ENCODE measurements at regions not wholly inside any gene's neighbourhood (a gene's known extent, or its start where the extent isn't known, plus 50 kb on each side); places are given as distances from the start of the nearest gene placed in this dataset.

GRCh38 chr5:96247708-96248107, 185.3 kb downstream of the PCSK1 start:
- H3K4me3 ChIP-seq (ENCODE audit: low read length) = no peak overlapping the region
- no peaks in the 10 kb centered on the region for H3K27me3 ChIP-seq (ENCODE audit: control insufficient read depth, insufficient read depth, low read length)
- no peak overlapping the region for H3K27ac ChIP-seq (ENCODE audit: low read length)
- no peaks in the 10 kb centered on the region for H3K36me3 ChIP-seq (ENCODE audit: control insufficient read depth, insufficient read depth, low read length)
- no peaks in the 10 kb centered on the region for H3K9me3 ChIP-seq (ENCODE audit: control insufficient read depth, low read depth, low read length)
- WGBS (ENCODE audit: insufficient coverage, low lambda C conversion rate) = no CpG with 5 or more reads among the region's 2 CpGs
- peaks cover 5% of the 10 kb centered on the region for H3K4me1 ChIP-seq (ENCODE audit: control insufficient read depth, insufficient read depth, low read length)
- DNase-seq = no peak

DNA sequence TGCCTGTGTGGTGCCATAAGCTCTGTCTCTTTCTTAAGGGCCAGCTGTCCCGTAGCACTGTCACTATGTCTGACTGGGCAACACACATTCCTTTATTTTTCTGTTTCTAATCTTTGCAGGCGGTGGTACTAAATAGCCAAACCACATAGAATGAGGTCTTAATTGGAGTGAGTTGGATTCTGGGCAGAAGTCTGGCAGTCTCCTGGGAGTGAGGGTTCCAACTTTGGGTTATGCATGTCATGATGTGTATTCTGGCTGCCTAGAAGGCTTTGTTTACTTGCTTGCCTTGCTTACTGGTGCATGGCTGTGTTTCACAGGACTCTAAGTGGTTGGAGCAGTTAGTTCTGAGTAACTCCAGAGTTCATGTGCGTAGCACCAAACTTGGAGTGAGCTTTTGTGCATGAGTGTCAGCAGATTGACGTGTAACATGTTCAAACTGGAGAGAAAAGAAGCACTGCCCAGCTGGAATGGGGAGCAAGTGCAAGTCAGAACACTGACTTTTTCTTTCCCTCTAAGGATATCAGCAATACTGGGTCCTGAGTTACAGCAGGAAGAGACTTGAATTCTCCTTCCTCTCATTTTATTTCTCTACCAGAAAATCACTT, 185.8 kb downstream of the PCSK1 start:
- no peak overlapping the region for H3K27ac ChIP-seq (ENCODE audit: low read length)

GRCh38 chr5:96245140-96246091, 187.6 kb downstream of the PCSK1 start:
- DNase-seq = peak in 1 of 2 donors; percentile 39
- Histone ChIP-seq H3K36me3 (ENCODE audit: control insufficient read depth, insufficient read depth, low read length) (no peaks in the 10 kb centered on the region), H3K4me1 (ENCODE audit: control insufficient read depth, insufficient read depth, low read length) (peaks cover 5% of the 10 kb centered on the region), H3K27me3 (ENCODE audit: control insufficient read depth, insufficient read depth, low read length) (no peaks in the 10 kb centered on the region), H3K27ac (ENCODE audit: low read length) (no peak overlapping the region), H3K4me3 (ENCODE audit: low read length) (no peak overlapping the region), H3K9me3 (ENCODE audit: control insufficient read depth, low read depth, low read length) (no peaks in the 10 kb centered on the region)
- WGBS (ENCODE audit: insufficient coverage, low lambda C conversion rate) = no CpG with 5 or more reads among the region's 4 CpGs

More for the DNA sequence above, 185.8 kb downstream of the PCSK1 start:
- Histone ChIP-seq H3K4me1 (ENCODE audit: control insufficient read depth, insufficient read depth, low read length) (peaks cover 5% of the 10 kb centered on the region), H3K9me3 (ENCODE audit: control insufficient read depth, low read depth, low read length) (no peaks in the 10 kb centered on the region), H3K36me3 (ENCODE audit: control insufficient read depth, insufficient read depth, low read length) (no peaks in the 10 kb centered on the region), H3K4me3 (ENCODE audit: low read length) (no peak overlapping the region), H3K27me3 (ENCODE audit: control insufficient read depth, insufficient read depth, low read length) (no peaks in the 10 kb centered on the region)
- WGBS (ENCODE audit: insufficient coverage, low lambda C conversion rate) = 100% methylated on average over 1 of the region's 4 CpGs
- DNase-seq = no peak

DNA sequence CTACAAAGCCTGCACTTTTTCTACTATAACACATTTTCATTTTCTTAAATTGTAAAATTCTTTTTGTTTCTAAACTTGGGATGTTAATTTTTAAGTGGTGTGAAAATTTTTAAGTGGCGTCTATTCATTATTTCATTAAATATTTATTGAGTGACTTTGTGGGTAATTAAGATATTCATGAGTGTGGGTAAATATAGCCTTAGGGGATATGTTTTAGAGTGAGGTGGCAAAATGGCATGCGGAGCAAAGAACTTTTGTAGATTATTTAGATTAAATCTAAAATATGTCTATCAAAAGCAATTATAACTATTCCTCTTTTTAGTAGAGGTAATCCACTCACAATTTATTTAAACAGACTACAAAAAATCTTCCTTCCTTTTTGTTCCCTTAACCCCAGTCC, 188.4 kb downstream of the PCSK1 start:
- H3K4me1 ChIP-seq (ENCODE audit: control insufficient read depth, insufficient read depth, low read length) = peaks cover 5% of the 10 kb centered on the region
- DNase-seq = no peak
- no peak overlapping the region for H3K4me3 ChIP-seq (ENCODE audit: low read length)
- no peaks in the 10 kb centered on the region for H3K27me3 ChIP-seq (ENCODE audit: control insufficient read depth, insufficient read depth, low read length)
- H3K27ac ChIP-seq (ENCODE audit: low read length) = no peak overlapping the region
- 100% methylated on average over 1 of the region's 2 CpGs for WGBS (ENCODE audit: insufficient coverage, low lambda C conversion rate)
- H3K9me3 ChIP-seq (ENCODE audit: control insufficient read depth, low read depth, low read length) = no peaks in the 10 kb centered on the region
- no peaks in the 10 kb centered on the region for H3K36me3 ChIP-seq (ENCODE audit: control insufficient read depth, insufficient read depth, low read length)

GRCh38 chr5:96243862-96244261, 189.2 kb downstream of the PCSK1 start:
- no peak overlapping the region for H3K27ac ChIP-seq (ENCODE audit: low read length)
- H3K4me1 ChIP-seq (ENCODE audit: control insufficient read depth, insufficient read depth, low read length) = peaks cover 5% of the 10 kb centered on the region
- WGBS (ENCODE audit: insufficient coverage, low lambda C conversion rate) = 83% methylated on average over 1 of the region's 1 CpG
- no peaks in the 10 kb centered on the region for H3K27me3 ChIP-seq (ENCODE audit: control insufficient read depth, insufficient read depth, low read length)
- no peaks in the 10 kb centered on the region for H3K9me3 ChIP-seq (ENCODE audit: control insufficient read depth, low read depth, low read length)
- no peaks in the 10 kb centered on the region for H3K36me3 ChIP-seq (ENCODE audit: control insufficient read depth, insufficient read depth, low read length)
- no peak overlapping the region for H3K4me3 ChIP-seq (ENCODE audit: low read length)
- no peak for DNase-seq

GRCh38 chr5:96243203-96243602, 189.8 kb downstream of the PCSK1 start:
- H3K27ac ChIP-seq (ENCODE audit: low read length) = no peak overlapping the region
- peaks cover 5% of the 10 kb centered on the region for H3K4me1 ChIP-seq (ENCODE audit: control insufficient read depth, insufficient read depth, low read length)
- H3K4me3 ChIP-seq (ENCODE audit: low read length) = no peak overlapping the region
- no CpG with 5 or more reads among the region's 1 CpG for WGBS (ENCODE audit: insufficient coverage, low lambda C conversion rate)
- H3K9me3 ChIP-seq (ENCODE audit: control insufficient read depth, low read depth, low read length) = no peaks in the 10 kb centered on the region
- H3K36me3 ChIP-seq (ENCODE audit: control insufficient read depth, insufficient read depth, low read length) = no peaks in the 10 kb centered on the region
- no peak for DNase-seq
- no peaks in the 10 kb centered on the region for H3K27me3 ChIP-seq (ENCODE audit: control insufficient read depth, insufficient read depth, low read length)

GRCh38 chr5:96242571-96242970, 190.5 kb downstream of the PCSK1 start:
- Histone ChIP-seq H3K4me1 (ENCODE audit: control insufficient read depth, insufficient read depth, low read length) (peaks cover 3% of the 10 kb centered on the region), H3K36me3 (ENCODE audit: control insufficient read depth, insufficient read depth, low read length) (no peaks in the 10 kb centered on the region), H3K27me3 (ENCODE audit: control insufficient read depth, insufficient read depth, low read length) (no peaks in the 10 kb centered on the region), H3K27ac (ENCODE audit: low read length) (no peak overlapping the region), H3K4me3 (ENCODE audit: low read length) (no peak overlapping the region), H3K9me3 (ENCODE audit: control insufficient read depth, low read depth, low read length) (no peaks in the 10 kb centered on the region)
- no peak for DNase-seq
- WGBS (ENCODE audit: insufficient coverage, low lambda C conversion rate) = 100% methylated on average over 1 of the region's 1 CpG

- Histone ChIP-seq H3K27ac (ENCODE audit: low read length) (no peak overlapping the region), H3K27me3 (ENCODE audit: control insufficient read depth, insufficient read depth, low read length) (no peaks in the 10 kb centered on the region), H3K4me3 (ENCODE audit: low read length) (no peak overlapping the region), H3K36me3 (ENCODE audit: control insufficient read depth, insufficient read depth, low read length) (no peaks in the 10 kb centered on the region), H3K4me1 (ENCODE audit: control insufficient read depth, insufficient read depth, low read length) (no peaks in the 10 kb centered on the region), H3K9me3 (ENCODE audit: control insufficient read depth, low read depth, low read length) (peaks cover 3% of the 10 kb centered on the region)
- DNase-seq = no peak
- no CpG with 5 or more reads among the region's 1 CpG for WGBS (ENCODE audit: insufficient coverage, low lambda C conversion rate)
Measured at GRCh38 chr5:96236831-96237230, 196.2 kb downstream of the PCSK1 start.

DNA sequence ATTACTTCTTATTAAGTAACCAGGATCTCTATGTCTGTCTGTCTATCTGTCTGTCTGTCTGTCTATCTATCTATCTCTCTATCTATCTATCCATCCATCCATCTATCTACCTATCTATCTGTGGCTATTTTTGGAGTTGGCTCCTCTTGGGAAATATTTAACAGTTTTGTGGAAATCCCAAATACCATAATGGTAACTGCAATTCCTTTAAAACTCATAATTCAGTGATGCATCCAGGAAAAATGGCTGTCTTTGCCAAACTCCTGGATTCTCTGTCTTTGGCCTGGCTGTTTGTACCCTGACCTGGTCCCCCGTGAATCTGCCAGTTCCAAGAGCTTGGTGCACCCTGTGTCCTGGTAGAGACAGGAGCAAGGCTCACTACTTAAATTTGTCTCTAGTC, 197.0 kb downstream of the PCSK1 start:
- WGBS (ENCODE audit: insufficient coverage, low lambda C conversion rate) = no CpG with 5 or more reads among the region's 1 CpG
- no peak for DNase-seq
- H3K36me3 ChIP-seq (ENCODE audit: control insufficient read depth, insufficient read depth, low read length) = no peaks in the 10 kb centered on the region
- no peaks in the 10 kb centered on the region for H3K27me3 ChIP-seq (ENCODE audit: control insufficient read depth, insufficient read depth, low read length)
- H3K4me3 ChIP-seq (ENCODE audit: low read length) = no peak overlapping the region
- no peaks in the 10 kb centered on the region for H3K4me1 ChIP-seq (ENCODE audit: control insufficient read depth, insufficient read depth, low read length)
- H3K9me3 ChIP-seq (ENCODE audit: control insufficient read depth, low read depth, low read length) = peaks cover 3% of the 10 kb centered on the region
- H3K27ac ChIP-seq (ENCODE audit: low read length) = no peak overlapping the region

DNA sequence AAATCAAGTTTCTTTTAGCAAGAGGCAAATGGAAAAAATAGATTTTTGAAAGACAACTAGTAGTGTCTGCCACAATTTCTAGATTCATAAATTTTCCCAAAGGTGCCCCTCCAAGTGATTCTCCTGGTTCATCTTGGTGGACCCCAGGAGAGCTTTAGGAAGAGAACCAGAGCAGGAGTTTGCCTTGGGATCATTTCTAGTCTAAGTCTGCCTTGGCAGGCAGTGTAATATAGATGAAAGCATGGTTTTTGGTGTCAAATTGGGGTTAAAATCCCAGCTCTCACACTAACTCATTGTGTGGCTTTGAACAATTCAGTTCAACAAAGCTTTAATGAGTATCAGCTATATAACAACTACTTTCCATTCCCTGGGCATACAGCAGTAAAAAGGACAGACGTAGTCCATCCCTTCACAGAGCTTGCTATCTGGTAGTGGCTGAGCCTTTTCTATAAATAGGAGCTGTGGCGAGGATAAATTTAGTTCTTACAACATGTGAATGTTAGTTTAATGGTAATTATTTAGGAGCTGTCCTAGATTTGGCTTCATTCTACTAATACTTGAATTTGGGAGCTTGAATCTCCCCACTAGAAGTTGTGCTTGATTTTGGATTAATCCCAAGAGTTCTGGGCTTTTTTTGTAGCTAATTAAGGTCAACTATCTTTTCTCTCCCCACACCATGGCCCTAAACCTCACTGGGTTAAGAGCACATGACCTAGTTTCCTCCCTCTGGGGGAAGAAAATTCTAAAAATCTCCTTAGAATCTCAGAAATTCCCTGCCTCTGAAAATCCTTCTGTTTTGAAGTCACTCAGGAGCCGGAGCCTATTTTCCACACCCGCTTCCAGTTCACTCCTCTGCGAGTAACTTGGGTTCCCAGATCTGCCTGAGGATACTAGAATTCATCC, 197.8 kb downstream of the PCSK1 start:
- Histone ChIP-seq H3K4me1 (ENCODE audit: control insufficient read depth, insufficient read depth, low read length) (no peaks in the 10 kb centered on the region), H3K4me3 (ENCODE audit: low read length) (no peak overlapping the region), H3K36me3 (ENCODE audit: control insufficient read depth, insufficient read depth, low read length) (no peaks in the 10 kb centered on the region), H3K27ac (ENCODE audit: low read length) (no peak overlapping the region), H3K9me3 (ENCODE audit: control insufficient read depth, low read depth, low read length) (peaks cover 3% of the 10 kb centered on the region), H3K27me3 (ENCODE audit: control insufficient read depth, insufficient read depth, low read length) (no peaks in the 10 kb centered on the region)
- no peak for DNase-seq
- WGBS (ENCODE audit: insufficient coverage, low lambda C conversion rate) = no CpG with 5 or more reads among the region's 5 CpGs

All from large intestine (tissue), 3 donors.